ENCODE measurements at regions not wholly inside any gene's neighbourhood (a gene's known extent, or its start where the extent isn't known, plus 50 kb on each side); places are given as distances from the start of the nearest gene placed in this dataset.

DNA sequence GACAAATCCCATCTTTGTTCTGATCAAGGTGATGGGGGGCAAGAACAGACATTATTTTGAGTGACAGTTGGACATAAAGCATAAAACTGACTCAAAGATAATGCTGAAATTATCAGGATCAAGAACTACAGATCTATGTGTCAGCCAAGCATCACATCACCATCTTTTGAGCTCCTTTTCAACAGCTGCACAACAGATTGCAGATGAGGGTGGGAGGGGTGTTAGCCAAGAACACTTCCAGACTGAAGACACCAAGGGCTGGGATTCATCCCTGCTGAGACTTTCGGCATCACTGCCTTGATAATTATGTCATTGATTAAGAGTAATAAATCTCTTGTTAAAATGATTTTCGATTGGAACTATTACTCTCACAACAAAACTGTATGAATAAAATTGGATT lies 191.5 kb upstream of the NETO1 start:
- no peak for TF ChIP-seq EZH2 (IDR thresholded peaks at IDR 0.05; ENCODE audit: borderline replicate concordance)
- TF ChIP-seq, protein P1, sequence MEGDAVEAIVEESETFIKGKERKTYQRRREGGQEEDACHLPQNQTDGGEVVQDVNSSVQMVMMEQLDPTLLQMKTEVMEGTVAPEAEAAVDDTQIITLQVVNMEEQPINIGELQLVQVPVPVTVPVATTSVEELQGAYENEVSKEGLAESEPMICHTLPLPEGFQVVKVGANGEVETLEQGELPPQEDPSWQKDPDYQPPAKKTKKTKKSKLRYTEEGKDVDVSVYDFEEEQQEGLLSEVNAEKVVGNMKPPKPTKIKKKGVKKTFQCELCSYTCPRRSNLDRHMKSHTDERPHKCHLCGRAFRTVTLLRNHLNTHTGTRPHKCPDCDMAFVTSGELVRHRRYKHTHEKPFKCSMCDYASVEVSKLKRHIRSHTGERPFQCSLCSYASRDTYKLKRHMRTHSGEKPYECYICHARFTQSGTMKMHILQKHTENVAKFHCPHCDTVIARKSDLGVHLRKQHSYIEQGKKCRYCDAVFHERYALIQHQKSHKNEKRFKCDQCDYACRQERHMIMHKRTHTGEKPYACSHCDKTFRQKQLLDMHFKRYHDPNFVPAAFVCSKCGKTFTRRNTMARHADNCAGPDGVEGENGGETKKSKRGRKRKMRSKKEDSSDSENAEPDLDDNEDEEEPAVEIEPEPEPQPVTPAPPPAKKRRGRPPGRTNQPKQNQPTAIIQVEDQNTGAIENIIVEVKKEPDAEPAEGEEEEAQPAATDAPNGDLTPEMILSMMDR (IDR thresholded peaks at IDR 0.05; ENCODE audit: poor library complexity), result no peak
- TF ChIP-seq EZH2phosphoT487 (IDR thresholded peaks at IDR 0.05; ENCODE audit: low read depth, severe bottlenecking, unreplicated experiment), result no peak

Measured in hepatocyte (in vitro differentiated cells).